ENCODE measurements at regions not wholly inside any gene's neighbourhood (a gene's known extent, or its start where the extent isn't known, plus 50 kb on each side); places are given as distances from the start of the nearest gene placed in this dataset.

DNA sequence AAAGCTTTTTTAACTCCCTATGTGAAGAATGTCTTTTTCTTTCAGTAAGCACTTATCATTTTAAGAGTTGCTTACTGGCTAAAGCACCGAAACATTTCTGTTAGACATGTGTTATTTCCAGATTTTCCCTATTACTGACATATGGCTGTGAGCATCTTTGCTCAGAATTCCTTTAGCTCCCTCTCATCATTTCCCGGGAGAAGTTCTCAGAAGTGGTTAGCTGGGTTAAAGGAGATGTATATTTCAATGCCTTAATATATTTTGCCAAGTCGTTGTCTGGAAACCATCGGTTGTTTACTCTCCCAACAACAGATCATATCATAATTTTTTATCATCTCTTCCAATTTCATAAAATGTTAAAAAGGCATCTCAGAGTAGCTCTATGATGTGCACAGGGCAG, 396.5 kb downstream of the OCA2 start:
- no peak for DNase-seq (ENCODE audit: low spot score)

DNA sequence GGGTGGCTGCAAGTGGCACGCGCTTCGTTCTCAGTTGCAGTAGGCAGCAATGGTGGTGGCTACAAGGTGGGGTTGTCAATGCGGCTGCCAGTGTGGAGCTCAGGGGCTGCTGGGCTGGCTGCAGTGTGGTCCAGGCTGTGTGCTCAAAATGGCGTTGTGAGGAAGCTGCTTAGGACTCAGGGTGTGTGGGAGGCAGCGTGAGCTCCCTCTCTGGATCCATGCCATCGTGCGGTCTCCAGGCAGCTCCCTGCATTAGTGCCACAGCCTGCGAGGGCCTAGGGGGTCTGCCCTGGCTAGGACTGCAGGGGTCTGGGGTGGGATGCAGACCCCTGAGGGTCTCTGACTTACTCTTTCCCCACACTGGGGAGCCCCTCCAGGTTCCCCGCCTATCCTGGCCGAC, 397.2 kb downstream of the OCA2 start:
- DNase-seq (ENCODE audit: low spot score): no peak

DNA sequence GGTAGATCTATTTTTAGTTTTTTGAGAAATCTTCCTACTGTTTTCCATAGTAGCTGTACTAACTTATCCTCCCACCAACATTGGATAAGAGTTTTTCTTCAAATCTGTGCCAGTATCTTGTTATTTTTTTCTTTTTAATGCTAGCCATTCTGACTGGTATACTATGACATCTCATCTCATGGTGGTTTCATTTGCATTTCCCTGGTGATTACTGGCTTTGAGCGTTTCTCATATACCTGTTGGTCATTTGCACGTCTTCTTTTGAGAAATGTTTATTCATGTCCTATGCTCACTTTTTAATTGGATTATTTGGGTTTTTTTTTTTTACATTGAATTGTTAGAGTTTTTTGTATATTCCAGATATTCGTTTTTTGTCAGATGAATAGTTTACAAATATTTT, 398.1 kb downstream of the OCA2 start:
- no peak for DNase-seq (ENCODE audit: low spot score)

DNA sequence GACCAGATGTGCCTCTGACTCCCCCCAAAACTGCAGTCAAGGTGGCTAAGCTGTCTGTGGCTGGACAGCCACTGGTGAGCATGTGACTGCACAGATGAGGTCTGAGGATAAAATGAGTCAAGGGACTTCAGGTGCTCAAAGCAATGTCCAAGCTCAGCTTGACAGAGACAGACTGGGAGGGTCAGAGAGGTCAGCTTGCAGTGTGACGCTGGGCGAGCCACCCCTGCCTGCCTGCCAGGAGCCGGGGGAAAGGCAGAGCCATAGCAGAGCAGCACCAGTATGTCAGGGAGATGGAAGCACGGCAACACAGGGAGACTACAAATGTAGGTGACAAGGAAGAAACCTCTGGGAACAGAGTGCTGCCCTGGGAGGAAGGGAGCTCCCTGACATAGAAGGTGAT, 399.4 kb downstream of the OCA2 start:
- no peak for DNase-seq (ENCODE audit: low spot score)

DNA sequence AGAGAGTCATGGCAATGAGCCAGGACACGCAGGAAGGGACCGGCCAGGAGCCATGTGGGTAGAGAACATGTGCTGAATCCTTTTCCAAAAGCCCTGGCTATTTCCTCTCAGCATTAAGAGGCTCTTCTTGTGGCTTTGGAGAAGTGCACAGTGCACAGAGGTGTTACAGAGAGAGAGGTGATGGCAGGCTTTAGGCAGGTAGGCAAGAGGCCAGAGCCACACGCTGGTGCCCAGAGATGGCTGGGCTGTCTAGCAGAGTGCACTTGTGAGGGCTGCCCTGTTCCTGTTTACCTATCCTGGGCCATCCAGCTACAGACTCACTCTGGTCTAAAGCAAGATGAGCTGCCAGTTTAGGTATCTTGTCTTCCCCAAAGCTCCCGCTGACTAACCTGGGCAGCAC, 402.6 kb downstream of the OCA2 start:
- DNase-seq (ENCODE audit: low spot score): no peak

DNA sequence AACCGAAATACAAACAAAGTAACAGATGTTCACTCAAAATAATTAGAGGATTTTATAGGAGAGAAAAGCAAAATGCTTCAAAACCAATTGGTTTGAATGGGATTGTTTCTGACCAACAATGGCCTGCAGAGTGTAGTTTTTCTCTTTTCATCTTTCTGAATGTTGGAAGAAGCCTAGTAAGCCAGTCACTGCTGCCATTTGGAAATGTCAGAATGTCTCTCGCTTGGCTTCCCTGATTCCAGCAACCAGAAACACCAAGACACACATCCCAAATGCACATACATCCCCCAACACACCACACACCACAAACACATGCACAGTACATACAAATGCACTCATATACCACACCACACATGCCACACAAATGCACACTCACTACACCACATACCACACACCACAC, 403.4 kb downstream of the OCA2 start:
- DNase-seq (ENCODE audit: low spot score): no peak

DNA sequence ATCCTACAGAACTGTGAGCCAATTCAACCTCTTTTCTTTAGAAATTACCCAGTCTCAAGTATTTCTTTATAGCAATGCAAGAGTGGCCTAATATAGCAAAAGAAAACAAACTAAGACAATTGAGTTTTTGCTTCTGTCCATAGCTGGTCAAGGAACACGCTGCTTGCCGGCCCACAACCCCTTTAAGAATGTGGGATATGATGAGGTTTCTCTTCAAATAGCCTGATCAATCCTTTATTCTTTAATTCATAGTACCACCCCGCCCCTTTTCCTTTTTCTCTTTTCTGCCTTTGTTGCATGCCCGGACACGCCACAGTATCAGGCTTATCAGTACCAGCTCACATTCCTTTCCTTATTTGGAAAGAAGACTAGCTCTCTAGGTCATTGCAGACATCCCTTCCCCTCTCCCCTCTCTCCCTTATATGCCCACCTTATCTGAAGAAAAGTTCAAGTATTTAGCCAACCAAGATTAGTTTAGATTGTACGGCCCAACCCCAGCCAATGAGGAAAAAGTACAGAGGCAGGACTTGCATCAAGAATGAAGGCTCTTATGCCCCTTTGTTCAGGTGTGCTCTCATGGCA, 404.5 kb downstream of the OCA2 start:
- DNase-seq (ENCODE audit: low spot score): peak; percentile 49

DNA sequence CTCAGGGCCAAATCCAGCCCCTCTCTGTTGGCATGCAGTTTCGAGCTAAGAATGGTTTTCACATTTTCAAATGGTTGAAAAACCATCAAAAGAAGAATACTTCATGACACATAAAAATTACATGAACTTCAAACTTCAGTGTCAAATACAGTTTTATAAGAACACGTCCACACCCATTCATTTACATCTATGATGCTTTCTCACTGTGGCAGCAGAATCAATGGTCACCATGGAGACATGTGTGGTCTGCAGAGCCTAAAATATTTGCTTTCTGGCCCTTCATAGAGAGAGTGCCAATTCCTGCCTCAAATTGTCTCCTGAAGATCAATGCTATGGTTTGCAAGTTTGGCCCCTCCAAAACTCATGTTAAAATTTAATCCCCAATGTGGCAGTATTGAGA, 405.8 kb downstream of the OCA2 start:
- no peak for DNase-seq (ENCODE audit: low spot score)

DNA sequence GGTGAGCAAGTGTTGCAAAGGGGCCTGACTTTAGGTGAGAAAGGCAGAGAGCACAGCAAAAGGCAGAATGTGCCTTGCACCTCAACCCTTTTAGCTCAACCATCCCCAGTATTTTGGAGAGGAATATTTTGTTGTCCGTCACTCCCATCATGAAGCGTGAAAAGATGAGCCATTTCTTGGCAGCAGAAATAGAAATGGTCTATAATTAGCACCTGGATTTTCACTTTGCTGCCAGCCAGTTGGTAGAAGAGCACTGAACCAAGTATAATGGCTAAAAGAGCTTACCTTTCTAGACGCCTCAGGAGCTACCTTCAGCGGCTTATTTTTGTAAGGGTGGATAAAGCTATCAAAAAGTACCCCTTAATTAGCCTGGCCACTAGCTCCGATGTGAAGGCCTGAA, 406.7 kb downstream of the OCA2 start:
- no peak for DNase-seq (ENCODE audit: low spot score)

DNA sequence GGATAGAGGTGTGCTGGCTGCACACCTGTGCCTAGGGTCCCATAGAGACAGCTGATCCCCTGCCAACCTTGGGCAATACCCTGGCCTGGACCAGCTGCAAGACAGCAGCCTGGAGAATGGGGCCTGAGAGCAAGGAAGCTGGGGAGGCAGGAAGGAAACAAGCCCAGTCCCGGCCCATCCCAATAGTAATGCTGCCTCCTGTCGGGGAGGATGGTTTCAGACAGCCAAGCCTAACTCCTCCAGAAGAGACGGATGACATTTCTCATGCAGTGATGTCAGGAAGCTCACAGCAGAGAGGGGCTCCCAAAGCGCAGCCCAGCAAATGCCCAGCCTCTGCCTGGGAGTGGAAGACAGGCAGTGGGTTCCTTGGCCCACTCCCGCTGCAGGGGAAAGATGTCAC, 408.8 kb downstream of the OCA2 start:
- DNase-seq (ENCODE audit: low spot score): no peak

DNA sequence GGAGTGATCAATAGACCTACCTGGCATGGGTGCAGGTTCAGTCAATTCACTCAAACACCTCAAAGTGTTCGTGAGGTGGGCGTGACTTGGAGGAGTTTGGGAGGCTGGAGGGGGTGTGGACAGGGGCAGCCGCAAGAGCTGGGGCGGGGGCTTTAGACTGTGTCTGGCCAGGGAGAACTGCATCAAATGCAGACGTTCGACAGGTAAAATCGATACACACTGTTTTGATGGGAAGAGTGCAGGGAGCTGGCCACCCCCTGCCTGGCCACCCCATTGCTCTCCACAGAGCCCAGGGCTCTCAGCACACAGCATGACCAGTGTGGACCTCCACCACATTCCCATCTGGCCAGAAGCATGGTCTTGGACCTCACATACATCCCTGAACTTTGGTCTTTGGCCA, 412.1 kb downstream of the OCA2 start:
- DNase-seq (ENCODE audit: low spot score): no peak

DNA sequence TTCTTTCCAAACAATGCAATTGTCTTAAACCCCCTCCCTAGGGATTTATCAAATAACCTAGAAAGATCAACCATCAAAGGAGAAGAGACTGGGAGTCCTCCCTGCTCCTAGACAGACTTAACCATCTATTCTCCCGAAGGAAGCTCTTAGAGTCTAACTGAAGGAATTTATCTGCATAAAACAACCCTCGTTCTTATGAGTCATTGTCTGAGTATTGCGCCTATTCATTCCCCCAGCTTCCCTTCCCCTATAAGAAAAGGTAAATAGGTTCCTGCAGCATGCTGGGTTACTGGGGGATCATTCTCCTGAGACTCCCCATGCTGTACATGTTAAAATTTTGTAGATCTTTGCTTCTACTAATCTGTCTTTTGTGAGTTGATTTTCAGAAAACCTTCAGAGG, 412.7 kb downstream of the OCA2 start:
- DNase-seq (ENCODE audit: low spot score): no peak

DNA sequence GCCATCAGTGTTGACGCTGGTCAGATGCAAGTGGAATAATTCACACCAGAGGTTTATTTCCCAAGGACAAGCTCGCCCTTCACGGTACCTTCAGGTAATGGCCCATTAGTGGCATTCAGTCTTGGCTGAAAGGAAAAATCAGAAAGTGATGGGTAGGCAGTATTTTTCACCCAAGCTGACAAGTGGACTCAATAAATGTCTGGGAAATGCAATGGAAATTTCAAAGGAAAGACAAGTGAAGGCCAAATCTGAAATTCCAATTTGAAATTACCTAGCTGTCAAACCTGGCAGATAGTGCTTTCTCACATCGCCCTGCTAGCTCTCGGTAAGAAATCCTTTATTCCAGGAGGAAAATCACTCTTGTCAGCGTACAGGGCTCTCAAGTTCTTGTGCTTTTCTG, 413.5 kb downstream of the OCA2 start:
- no peak for DNase-seq (ENCODE audit: low spot score)

DNA sequence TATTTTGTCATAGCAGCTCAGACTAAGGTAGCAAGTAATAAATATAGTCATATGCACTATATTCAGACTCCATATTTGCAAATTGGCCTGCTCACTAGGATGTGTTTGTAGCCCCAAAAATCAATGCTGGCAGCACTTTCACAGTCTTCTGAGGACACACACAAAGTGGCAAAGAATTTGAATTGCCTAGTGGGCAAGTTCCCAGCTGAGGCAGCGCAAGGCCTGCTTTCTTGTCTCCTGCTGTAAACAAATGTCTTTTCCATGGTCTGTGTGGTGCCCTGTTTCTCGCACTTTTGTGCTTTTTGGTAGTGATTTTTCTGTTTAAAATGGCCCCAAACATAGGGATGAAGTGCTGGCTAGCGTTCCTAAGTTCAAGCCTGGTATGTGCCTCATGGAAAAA, 416.0 kb downstream of the OCA2 start:
- DNase-seq (ENCODE audit: low spot score): no peak

DNA sequence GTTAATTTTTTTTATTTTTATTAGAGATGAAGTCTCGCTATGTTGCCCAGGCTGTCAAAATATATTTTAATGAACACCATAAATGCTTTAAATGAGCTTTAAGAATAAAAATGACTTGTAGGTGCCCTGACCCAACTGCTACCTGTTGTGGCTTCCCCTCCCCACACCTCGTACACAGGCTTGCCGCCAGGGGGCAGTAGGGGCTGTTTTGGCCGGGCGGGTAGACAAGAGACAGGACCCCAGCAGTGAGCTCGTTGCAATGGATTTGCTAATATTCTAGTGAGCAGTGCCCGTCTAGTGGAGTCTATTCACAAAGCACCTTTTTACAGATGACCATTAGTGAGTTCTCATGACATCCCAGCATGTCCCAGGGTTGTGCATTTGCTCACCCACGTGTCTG, 418.1 kb downstream of the OCA2 start:
- DNase-seq (ENCODE audit: low spot score): peak; percentile 83

DNA sequence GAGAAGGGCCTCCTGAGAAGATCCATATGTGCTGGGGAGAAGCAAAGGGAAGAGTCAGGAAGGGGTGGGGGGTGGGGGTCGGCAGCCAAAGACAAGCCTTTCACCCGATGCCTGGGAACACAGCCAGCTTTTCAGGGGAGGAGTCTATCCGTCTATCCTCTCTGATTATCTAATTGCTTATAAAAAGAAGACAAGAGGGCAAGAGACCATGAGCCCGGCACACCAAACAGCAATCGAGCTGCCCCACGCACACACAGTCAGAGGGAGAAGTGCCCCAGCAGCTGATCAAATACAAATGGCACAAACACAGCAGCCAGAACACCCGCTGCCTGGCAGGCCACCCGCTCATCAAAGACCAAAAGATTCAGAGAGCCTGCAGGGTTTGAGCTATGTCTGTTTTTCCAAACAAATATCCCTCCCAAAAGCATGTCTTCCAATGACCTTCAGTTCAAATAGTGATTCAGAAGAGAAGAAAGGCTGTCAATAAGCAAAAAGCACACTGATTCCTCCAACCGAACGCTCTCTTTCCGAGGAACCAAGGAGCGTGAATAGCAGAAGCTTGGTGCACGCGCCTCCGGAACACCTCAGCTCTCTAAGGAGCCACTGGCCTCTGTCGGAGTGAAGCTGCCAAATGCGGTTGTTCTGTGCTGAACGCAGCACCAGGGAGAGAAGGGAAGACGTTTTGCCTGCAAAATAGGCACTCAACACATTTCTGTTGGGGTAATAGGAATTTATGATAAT, 419.2 kb downstream of the OCA2 start:
- DNase-seq (ENCODE audit: low spot score): no peak

DNA sequence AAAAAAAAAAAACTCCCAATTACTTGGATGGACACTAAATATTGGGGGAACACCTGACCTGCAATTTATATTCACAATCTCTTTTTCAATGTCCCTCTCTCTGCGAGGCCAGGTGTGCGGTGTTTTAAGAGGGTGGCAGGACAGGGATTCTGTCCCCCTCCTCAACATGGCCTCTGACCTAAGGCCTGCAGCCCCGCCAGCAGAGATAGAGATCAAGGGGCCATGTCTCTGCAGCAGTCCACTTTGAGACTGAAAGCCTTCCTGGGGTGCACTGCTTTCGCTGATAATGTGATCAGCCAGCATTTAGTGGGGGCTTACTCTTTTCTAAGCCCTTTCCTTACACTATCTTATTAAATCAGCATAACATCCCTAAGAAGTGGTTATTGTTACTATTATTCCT, 419.9 kb downstream of the OCA2 start:
- no peak for DNase-seq (ENCODE audit: low spot score)

DNA sequence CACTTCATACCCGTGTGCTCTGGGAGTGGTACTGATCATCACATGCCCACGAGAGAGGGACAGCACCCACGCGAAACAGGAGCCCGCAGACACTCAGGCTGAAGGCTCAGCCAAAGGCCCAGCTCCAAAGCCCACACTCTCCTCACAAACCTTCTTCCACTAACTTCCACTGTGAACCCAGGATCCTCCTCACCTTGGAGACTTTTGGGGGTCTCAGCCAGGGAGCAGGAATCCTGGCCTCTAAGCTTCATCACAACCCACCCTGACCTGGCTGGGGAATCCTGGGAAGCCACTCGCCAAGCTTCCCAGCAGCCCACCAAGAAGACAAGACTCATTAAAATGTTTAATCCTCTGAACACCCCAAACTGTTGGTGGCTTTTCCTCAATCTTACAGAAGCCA, 421.2 kb downstream of the OCA2 start:
- DNase-seq (ENCODE audit: low spot score): no peak

DNA sequence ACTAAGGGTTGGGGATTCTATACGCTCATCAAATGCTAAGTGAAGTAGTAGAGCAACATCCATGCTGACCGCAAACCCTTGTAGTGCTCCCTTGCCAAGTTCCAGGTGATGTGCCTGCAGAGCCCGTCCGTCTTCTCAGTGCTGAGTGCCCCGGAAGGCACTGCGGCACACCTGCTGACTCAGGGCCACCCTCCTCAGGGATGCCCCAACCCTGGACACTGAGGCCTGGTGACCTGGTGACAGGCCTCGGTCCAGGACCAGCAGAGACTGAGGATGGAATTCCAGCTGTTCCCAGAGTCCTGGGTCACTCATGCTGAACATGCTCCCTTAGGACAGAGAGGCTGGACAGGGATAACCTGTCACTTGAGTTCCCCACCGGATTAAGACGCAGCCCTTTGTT, 422.5 kb downstream of the OCA2 start:
- DNase-seq (ENCODE audit: low spot score): no peak

DNA sequence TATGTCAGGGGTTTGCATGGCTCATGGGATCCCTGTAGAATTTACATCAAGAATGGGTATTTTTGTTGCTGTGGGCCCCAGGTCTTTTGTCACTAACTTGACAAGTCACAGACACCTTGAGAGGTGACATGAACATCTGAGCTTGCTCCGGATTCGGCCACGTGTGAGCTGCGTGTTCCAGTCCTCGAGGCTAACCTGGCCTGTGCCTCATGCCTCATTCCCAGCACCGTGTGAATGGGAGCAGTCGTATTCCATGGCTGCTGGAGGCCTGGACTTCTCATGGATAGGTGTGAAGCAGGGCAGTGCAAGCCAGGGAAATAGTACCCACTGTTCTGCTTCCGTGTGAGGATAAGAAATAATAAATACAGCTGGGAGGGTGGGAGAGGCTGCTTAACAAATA, 423.5 kb downstream of the OCA2 start:
- no peak for DNase-seq (ENCODE audit: low spot score)

DNA sequence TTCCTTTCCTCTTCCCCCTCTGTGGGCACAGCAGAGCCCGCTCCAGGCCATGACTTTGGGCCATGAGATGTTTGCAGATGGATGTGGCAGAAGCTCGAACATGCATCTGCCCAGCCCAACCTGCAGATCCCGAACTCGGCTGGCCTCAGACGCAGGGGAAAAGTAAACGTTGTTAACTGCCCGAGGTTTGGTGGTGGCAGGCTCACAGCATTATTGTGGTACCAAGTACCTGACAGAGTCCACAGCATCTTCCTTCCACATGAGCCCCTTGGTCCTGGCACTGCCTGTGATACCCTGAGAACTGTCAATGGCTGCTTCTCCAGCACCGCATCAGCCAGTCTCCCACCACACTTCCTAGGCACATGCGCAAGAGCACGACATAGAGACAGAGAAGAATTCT, 424.3 kb downstream of the OCA2 start:
- DNase-seq (ENCODE audit: low spot score): no peak

DNA sequence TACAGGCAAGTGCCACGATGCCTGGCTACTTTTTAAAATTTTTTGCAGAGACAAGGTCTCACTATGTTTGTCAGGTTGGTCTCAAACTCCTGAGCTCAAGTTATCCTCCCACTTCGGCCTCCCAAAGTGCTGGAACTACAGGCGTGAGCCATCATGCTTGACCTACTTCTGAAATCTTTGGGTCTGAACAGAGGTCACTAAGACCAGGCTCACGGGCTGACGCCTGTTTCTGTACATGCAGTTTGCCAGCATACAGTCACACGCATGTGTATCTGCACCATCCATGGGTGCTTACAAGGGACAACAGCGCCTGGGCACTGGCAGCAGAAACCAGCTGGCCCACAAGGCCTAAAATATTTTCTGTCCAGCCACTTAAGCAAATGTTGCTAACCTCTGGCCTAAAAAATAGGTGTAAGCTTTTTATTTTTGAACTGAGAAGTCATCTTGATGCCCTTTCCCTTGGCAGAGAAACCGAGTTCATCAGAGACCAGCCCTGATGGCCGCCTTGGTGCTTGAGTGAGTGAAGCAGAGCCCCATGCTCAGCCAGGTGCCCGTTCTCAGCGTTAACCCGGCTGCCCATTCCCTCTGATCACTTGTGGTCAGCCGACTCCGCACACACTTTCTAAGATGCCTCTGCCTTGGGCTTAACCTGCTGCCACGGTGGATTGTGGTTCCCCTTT, 425.2 kb downstream of the OCA2 start:
- DNase-seq (ENCODE audit: low spot score): no peak

DNA sequence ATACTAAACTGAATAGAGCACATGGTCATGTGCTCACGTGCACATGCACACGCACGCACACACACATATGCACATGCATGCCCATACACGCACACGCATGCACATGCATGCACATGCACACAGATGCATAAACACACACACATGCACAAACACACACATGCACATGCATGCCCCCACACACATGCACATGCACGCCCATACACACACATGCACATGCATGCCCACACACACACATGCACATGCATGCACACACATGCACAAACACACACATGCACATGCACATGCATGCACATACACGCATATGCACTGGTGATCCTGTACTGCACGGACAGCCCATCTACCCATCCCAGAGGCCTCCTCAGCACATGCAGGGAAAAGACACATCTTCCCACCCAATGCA, 426.6 kb downstream of the OCA2 start:
- DNase-seq (ENCODE audit: low spot score): no peak
